ENCODE measurements at regions not wholly inside any gene's neighbourhood (a gene's known extent, or its start where the extent isn't known, plus 50 kb on each side); places are given as distances from the start of the nearest gene placed in this dataset.

GRCh38 chr15:62527387-62527786, 362.3 kb upstream of the C2CD4B start:
- no peaks in the 10 kb centered on the region for H3K9me3 Mint-ChIP-seq
- H3K27me3 Mint-ChIP-seq, result peaks cover 9% of the 10 kb centered on the region
- H3K4me3 Mint-ChIP-seq, result no peak overlapping the region
- H3K4me1 Mint-ChIP-seq, result no peaks in the 10 kb centered on the region
- DNase-seq, result no peak
- H3K27ac Mint-ChIP-seq, result no peak overlapping the region
- no peaks in the 10 kb centered on the region for H3K36me3 Mint-ChIP-seq

- no peak for DNase-seq
- H3K36me3 Mint-ChIP-seq, result no peaks in the 10 kb centered on the region
- no peak overlapping the region for H3K27ac Mint-ChIP-seq
- no peaks in the 10 kb centered on the region for H3K9me3 Mint-ChIP-seq
- no peaks in the 10 kb centered on the region for H3K4me1 Mint-ChIP-seq
- H3K27me3 Mint-ChIP-seq, result no peaks in the 10 kb centered on the region
- no peak overlapping the region for H3K4me3 Mint-ChIP-seq
Observed at GRCh38 chr15:62528505-62528904, 363.4 kb upstream of the C2CD4B start.

GRCh38 chr15:62532367-62532766, 367.3 kb upstream of the C2CD4B start:
- no peaks in the 10 kb centered on the region for H3K4me1 Mint-ChIP-seq
- H3K36me3 Mint-ChIP-seq, result no peaks in the 10 kb centered on the region
- DNase-seq, result no peak
- H3K27ac Mint-ChIP-seq, result no peak overlapping the region
- no peaks in the 10 kb centered on the region for H3K27me3 Mint-ChIP-seq
- no peaks in the 10 kb centered on the region for H3K9me3 Mint-ChIP-seq
- no peak overlapping the region for H3K4me3 Mint-ChIP-seq

GRCh38 chr15:62533687-62534086, 368.6 kb upstream of the C2CD4B start:
- Mint-ChIP-seq H3K27ac (no peak overlapping the region), H3K9me3 (no peaks in the 10 kb centered on the region), H3K36me3 (no peaks in the 10 kb centered on the region), H3K27me3 (no peaks in the 10 kb centered on the region), H3K4me3 (no peak overlapping the region), H3K4me1 (no peaks in the 10 kb centered on the region)
- no peak for DNase-seq

- Mint-ChIP-seq H3K4me1 (no peaks in the 10 kb centered on the region), H3K36me3 (no peaks in the 10 kb centered on the region), H3K4me3 (no peak overlapping the region), H3K27ac (no peak overlapping the region), H3K9me3 (no peaks in the 10 kb centered on the region), H3K27me3 (no peaks in the 10 kb centered on the region)
- no peak for DNase-seq
Observed at GRCh38 chr15:62534996-62535395, 369.9 kb upstream of the C2CD4B start.

DNA sequence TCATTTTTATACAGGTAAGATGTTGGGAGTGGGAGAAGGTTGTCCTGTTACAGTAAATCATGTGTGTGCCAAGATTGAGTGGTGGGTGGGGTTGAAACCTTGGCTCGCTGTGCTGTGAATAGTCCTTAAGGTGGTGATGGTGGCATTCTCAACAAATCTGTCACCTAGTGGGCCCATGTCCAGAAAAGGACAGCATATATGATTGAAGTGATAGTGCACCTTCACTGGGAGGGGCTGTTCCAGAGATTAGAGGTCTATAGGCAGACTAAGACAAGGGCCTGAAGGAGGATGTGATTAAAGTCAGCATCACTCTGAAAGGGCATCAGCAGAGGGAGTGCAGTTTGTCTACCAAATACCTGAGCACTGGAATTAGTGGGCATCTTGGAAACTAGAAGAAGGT, 374.2 kb upstream of the C2CD4B start:
- H3K27ac Mint-ChIP-seq, result no peak overlapping the region
- H3K36me3 Mint-ChIP-seq, result no peaks in the 10 kb centered on the region

GRCh38 chr15:62541250-62541649, 376.2 kb upstream of the C2CD4B start:
- Mint-ChIP-seq H3K9me3 (no peaks in the 10 kb centered on the region), H3K27ac (no peak overlapping the region), H3K27me3 (peaks cover 3% of the 10 kb centered on the region), H3K36me3 (no peaks in the 10 kb centered on the region), H3K4me3 (no peak overlapping the region), H3K4me1 (no peaks in the 10 kb centered on the region)
- DNase-seq, result no peak

More for the DNA sequence above, 374.2 kb upstream of the C2CD4B start:
- Mint-ChIP-seq H3K9me3 (no peaks in the 10 kb centered on the region), H3K4me1 (no peaks in the 10 kb centered on the region), H3K4me3 (no peak overlapping the region), H3K27me3 (peaks cover 3% of the 10 kb centered on the region)
- no peak for DNase-seq

DNA sequence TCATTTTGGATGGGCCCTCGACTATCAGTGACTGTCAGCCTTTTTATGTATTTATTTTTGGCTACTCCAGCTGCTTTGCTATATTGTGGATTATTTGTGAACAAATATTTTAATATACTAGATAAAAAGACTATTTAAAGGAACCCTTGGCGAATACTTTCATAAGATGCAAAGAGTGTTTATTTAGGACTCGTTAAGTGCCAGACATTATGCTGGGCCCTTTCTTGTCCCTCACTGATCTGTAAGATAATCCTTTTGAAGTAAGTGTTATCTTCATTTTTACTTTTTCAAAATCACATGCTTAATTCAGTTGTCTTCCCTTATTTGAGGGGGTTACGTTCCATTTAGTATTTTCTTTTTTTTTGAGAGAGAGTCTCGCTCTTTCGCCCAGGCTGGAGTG, 376.8 kb upstream of the C2CD4B start:
- H3K27ac Mint-ChIP-seq, result no peak overlapping the region

DNA sequence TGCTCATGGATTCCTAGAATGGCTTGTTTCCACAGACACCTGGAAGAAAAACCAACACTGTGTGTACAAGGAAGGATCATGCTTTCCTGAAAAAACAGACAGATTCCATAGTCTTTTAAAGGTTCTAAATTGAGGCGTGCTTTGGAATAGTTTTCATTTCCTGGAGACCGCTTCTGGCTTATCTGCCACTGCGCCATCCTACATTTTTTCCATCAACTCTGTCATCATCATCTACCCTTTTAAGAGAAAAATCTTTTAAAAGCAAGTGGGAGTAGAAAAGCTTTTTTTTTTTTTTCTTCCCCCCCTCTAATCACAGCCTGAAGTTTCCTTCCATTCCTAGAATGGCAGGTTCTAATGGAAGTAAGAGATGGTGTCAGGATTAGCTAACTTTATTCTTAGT, 379.4 kb upstream of the C2CD4B start:
- no peak overlapping the region for H3K4me3 Mint-ChIP-seq

More for the DNA sequence above, 376.8 kb upstream of the C2CD4B start:
- no peak for DNase-seq
- peaks cover 3% of the 10 kb centered on the region for H3K27me3 Mint-ChIP-seq
- no peak overlapping the region for H3K4me3 Mint-ChIP-seq
- H3K9me3 Mint-ChIP-seq, result no peaks in the 10 kb centered on the region
- no peaks in the 10 kb centered on the region for H3K36me3 Mint-ChIP-seq
- no peaks in the 10 kb centered on the region for H3K4me1 Mint-ChIP-seq

DNA sequence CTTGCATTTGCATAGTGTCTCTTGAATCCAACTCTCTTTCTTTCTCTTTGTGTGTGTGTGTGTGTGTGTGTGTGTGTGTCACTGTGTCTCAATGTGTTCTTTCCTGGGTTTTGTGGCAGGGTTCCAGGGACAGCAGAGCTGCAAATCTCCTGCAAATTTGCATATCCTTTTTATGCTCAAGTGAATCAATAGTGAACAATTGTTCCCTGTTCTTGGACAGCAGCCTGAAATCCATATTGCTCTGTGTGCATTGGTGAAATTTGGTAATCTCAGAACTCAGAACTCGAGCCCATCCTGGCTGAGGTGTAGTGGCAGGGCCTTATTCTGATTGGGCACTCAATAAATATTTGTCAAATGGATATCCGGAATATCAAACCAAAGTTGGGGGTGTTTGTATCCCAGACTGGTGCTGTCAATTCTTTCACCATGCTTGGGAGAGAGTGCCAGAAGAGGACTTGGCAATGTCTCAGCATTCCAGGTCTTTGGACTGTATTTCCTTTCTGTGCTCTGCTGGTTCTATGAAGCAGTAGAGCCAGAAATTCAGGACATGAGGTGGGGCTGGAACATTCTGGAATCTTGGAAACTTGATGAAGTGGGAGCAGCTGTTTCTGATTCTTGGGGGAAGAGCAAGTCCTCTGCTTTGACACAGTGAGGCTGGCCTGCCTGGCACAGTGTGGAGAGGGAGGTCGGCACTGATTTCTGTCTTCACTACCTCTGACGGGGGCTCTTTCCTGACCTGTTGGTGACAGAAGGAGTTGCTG, 380.6 kb upstream of the C2CD4B start:
- no peaks in the 10 kb centered on the region for H3K9me3 Mint-ChIP-seq
- H3K4me1 Mint-ChIP-seq, result no peaks in the 10 kb centered on the region
- no peak overlapping the region for H3K27ac Mint-ChIP-seq
- no peaks in the 10 kb centered on the region for H3K27me3 Mint-ChIP-seq
- H3K36me3 Mint-ChIP-seq, result no peaks in the 10 kb centered on the region
- no peak overlapping the region for H3K4me3 Mint-ChIP-seq
- no peak for DNase-seq

More for the DNA sequence above, 379.4 kb upstream of the C2CD4B start:
- Mint-ChIP-seq H3K27ac (no peak overlapping the region), H3K27me3 (peaks cover 3% of the 10 kb centered on the region), H3K4me1 (no peaks in the 10 kb centered on the region), H3K36me3 (no peaks in the 10 kb centered on the region), H3K9me3 (no peaks in the 10 kb centered on the region)
- DNase-seq, result no peak

- Mint-ChIP-seq H3K4me3 (no peak overlapping the region), H3K27ac (no peak overlapping the region), H3K9me3 (no peaks in the 10 kb centered on the region), H3K4me1 (no peaks in the 10 kb centered on the region), H3K36me3 (no peaks in the 10 kb centered on the region), H3K27me3 (no peaks in the 10 kb centered on the region)
- no peak for DNase-seq
Observed at GRCh38 chr15:62546628-62547027, 381.5 kb upstream of the C2CD4B start.

- Mint-ChIP-seq H3K9me3 (no peaks in the 10 kb centered on the region), H3K27me3 (no peaks in the 10 kb centered on the region), H3K27ac (no peak overlapping the region), H3K4me3 (no peak overlapping the region), H3K36me3 (no peaks in the 10 kb centered on the region), H3K4me1 (no peaks in the 10 kb centered on the region)
- DNase-seq, result no peak
Observed at GRCh38 chr15:62547584-62547983, 382.5 kb upstream of the C2CD4B start.

DNA sequence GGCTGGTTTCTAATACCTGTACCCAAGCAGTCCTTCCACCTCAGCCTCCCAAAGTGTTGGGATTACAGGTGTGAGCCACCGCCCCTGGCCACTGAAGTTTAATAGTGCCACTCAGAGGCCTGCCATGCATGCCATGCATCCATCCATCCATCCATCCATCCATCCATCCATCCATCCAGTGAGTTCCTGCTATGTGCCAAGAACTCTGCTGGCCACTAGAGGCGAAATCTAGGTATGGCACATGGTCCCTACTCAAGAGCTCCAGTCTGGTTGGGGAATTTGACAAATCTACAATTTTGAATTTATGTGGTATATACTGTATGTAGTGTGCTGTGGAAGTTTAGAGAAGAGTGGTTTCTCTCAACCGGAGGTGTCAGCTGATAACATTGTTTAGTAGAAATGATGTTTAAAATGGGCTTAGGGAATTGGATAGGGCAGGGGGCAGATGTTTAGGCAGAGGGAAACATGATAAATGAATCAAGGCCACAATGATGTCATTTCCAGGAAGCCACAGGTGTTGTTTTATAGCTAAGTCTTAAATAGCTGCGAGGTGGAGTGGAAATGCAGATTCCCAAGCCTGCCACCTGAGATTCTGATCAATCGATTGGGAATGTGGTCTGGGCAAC, 384.4 kb upstream of the C2CD4B start:
- DNase-seq, result peak; percentile 5
- Mint-ChIP-seq H3K9me3 (no peaks in the 10 kb centered on the region), H3K27ac (no peak overlapping the region), H3K4me1 (no peaks in the 10 kb centered on the region), H3K4me3 (no peak overlapping the region), H3K36me3 (no peaks in the 10 kb centered on the region), H3K27me3 (no peaks in the 10 kb centered on the region)

DNA sequence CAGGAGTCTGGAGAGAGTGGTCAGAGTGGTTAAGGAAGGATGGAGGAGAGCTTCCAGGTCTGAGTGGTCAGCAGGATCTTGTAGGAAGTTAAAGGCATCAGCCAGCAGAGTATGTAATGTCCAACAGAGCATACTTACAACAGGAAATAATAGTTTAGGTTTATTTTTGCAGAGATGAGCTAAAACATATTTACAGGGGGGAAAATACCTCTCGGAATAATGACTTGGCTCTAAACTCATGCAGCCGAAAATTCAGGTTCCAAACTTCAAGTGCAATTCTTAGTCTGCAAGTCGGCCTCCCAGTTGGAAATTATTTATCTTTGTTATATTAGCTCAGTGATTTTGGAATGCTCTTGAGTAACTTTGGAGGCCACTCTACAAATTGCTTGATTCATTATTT, 385.0 kb upstream of the C2CD4B start:
- Mint-ChIP-seq H3K27ac (no peak overlapping the region), H3K9me3 (no peaks in the 10 kb centered on the region), H3K4me3 (no peak overlapping the region), H3K27me3 (no peaks in the 10 kb centered on the region), H3K36me3 (no peaks in the 10 kb centered on the region), H3K4me1 (no peaks in the 10 kb centered on the region)
- DNase-seq, result no peak

GRCh38 chr15:62552444-62552843, 387.4 kb upstream of the C2CD4B start:
- Mint-ChIP-seq H3K27me3 (no peaks in the 10 kb centered on the region), H3K36me3 (no peaks in the 10 kb centered on the region), H3K27ac (no peak overlapping the region), H3K4me3 (no peak overlapping the region), H3K4me1 (no peaks in the 10 kb centered on the region), H3K9me3 (no peaks in the 10 kb centered on the region)
- no peak for DNase-seq

DNA sequence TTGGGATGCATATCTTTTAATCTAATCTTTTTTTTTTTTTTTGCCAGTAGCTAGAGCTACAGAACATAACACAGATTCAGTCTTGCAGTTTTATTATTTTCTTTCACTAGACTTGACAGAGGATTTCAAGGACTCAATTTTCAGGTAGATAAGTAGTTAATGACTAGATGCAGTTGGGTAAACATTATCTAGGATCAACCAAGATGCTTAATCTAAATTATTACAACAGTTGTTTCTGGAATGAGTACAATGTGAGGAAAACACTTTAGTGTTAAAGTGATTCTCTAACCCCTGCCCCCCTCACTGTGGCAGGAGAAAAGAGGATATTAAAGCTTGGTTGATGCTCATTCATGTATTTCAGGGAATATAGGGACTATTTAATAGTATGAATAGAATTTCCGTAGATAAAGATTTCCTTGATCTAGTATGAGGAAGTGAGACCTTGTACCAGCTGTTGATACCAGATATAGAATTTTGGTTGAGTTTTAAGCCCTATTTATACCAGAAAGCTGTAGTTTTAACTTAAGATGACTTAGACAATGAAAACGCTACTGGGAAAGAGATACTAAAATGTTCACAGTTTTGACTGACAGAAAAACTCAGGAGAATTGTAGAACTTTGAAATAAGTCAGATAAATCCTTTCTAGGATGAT, 389.0 kb upstream of the C2CD4B start:
- Mint-ChIP-seq H3K36me3 (no peaks in the 10 kb centered on the region), H3K4me1 (no peaks in the 10 kb centered on the region), H3K27ac (no peak overlapping the region), H3K9me3 (no peaks in the 10 kb centered on the region), H3K4me3 (no peak overlapping the region), H3K27me3 (no peaks in the 10 kb centered on the region)
- DNase-seq, result no peak

Measured in activated naive CD8-positive, alpha-beta T cell treated with anti-CD3 and anti-CD28 coated beads for 36 hours (primary cell).